HG02798 (cell line): ENCODE measurements at regions not wholly inside any gene's neighbourhood (a gene's known extent, or its start where the extent isn't known, plus 50 kb on each side); places are given as distances from the start of the nearest gene placed in this dataset.
"Not testable (repeated sequence)": the region's sequence is repeated elsewhere in the genome, so short reads cannot be mapped to it uniquely, and the experiment has no call there.

Source experiments
- ATAC-seq: cut with Tn5 transposase; IDR thresholded peaks from one replicate; pipeline ENCODE4 v1.9.1; 2021; ENCODE audit warnings: mild to moderate bottlenecking; ENCODE audit not compliant: unreplicated experiment, poor library complexity

- no peak for ATAC-seq
Observed at GRCh38 chr4:26062215-26062614, 148.2 kb downstream of the SMIM20 start.

GRCh38 chr4:26064009-26064408, 150.0 kb downstream of the SMIM20 start:
- not testable (repeated sequence) for ATAC-seq

- ATAC-seq = no peak
Observed at GRCh38 chr4:26065833-26066232, 151.8 kb downstream of the SMIM20 start.

GRCh38 chr4:26067035-26067434, 153.0 kb downstream of the SMIM20 start:
- no peak for ATAC-seq

GRCh38 chr4:26069218-26069617, 155.2 kb downstream of the SMIM20 start:
- ATAC-seq = peak; percentile 72

GRCh38 chr4:26071688-26072087, 157.7 kb downstream of the SMIM20 start:
- no peak for ATAC-seq

- ATAC-seq = no peak
Observed at GRCh38 chr4:26073886-26074560, 160.0 kb downstream of the SMIM20 start.

- peak; percentile 77 for ATAC-seq
Observed at GRCh38 chr4:26074712-26075430, 160.9 kb downstream of the SMIM20 start.

- peak; percentile 5 for ATAC-seq
Observed at GRCh38 chr4:26075583-26075982, 161.6 kb downstream of the SMIM20 start.

- peak; percentile 83 for ATAC-seq
Observed at GRCh38 chr4:26076000-26076587, 162.1 kb downstream of the SMIM20 start.

GRCh38 chr4:26076896-26077295, 162.9 kb downstream of the SMIM20 start:
- no peak for ATAC-seq

- ATAC-seq = no peak
Observed at GRCh38 chr4:26077756-26078155, 163.7 kb downstream of the SMIM20 start.

GRCh38 chr4:26080870-26081628, 167.0 kb downstream of the SMIM20 start:
- no peak for ATAC-seq

- ATAC-seq = peak; percentile 38
Observed at GRCh38 chr4:26081795-26082498, 167.9 kb downstream of the SMIM20 start.

GRCh38 chr4:26082565-26082964, 168.5 kb downstream of the SMIM20 start:
- no peak for ATAC-seq

- ATAC-seq = peak; percentile 61
Observed at GRCh38 chr4:26083987-26084386, 170.0 kb downstream of the SMIM20 start.

- no peak for ATAC-seq
Observed at GRCh38 chr4:26084414-26084813, 170.4 kb downstream of the SMIM20 start.

GRCh38 chr4:26085551-26085950, 171.5 kb downstream of the SMIM20 start:
- no peak for ATAC-seq

- no peak for ATAC-seq
Observed at GRCh38 chr4:26086621-26087441, 172.8 kb downstream of the SMIM20 start.
